HEK293 (cell line): ENCODE measurements at regions not wholly inside any gene's neighbourhood (a gene's known extent, or its start where the extent isn't known, plus 50 kb on each side); places are given as distances from the start of the nearest gene placed in this dataset.

Source experiments
- CTCF ChIA-PET: fragments of 350-600 bp; formaldehyde crosslinking; extraction: SDS; loops from one replicate; lab custom pipeline; 2021; ENCODE audit warnings: antibody characterized with exemption; lab: Yijun Ruan, JAX
- POLR2A ChIA-PET: fragments of 300-600 bp; formaldehyde crosslinking; extraction: SDS; loops from one replicate; lab custom pipeline; 2020; ENCODE audit warnings: antibody characterized with exemption, inconsistent platforms; lab: Yijun Ruan, JAX
- H3K27ac ChIP-seq: fragments of 200-500 bp; sonication (Bioruptor generic); 2 replicates; pipeline ENCODE4 v1.5.1; 2014; ENCODE audit warnings: low read depth, low read length, control low read depth, inconsistent platforms; ENCODE audit errors: extremely low read depth
- H3K36me3 ChIP-seq, 2 experiments: fragments of 200-500 bp in 1 of 2; sonication (Bioruptor generic) in 1 of 2; 1 replicate in 1 of 2; 2 replicates in 1 of 2; pipeline ENCODE4 v1.5.1; 2014 to 2017; ENCODE audit warnings: inconsistent platforms in 2 of 2, low read length in 2 of 2; ENCODE audit not compliant: control insufficient read depth in 2 of 2, insufficient read depth in 1 of 2
- H3K4me1 ChIP-seq: fragments of 200-500 bp; sonication (Bioruptor generic); 2 replicates; pipeline ENCODE4 v1.5.1; 2014; ENCODE audit warnings: mild to moderate bottlenecking, low read length, inconsistent platforms; ENCODE audit not compliant: control insufficient read depth, insufficient read depth
- H3K4me3 ChIP-seq: 2 replicates; pipeline ENCODE4 v1.5.1; 2011; ENCODE audit warnings: low read depth, mild to moderate bottlenecking, control low read depth, low read length, moderate library complexity
- H3K9me3 ChIP-seq: fragments of 200-500 bp; sonication (Bioruptor generic); 2 replicates; pipeline ENCODE4 v1.5.1; 2014; ENCODE audit warnings: low read depth, low read length, inconsistent platforms; ENCODE audit not compliant: control insufficient read depth, insufficient read depth
- EGR2 ChIP-seq: fragments of 450-650 bp; formaldehyde crosslinking; IDR thresholded peaks from 2 replicates; pipeline ENCODE4 v1.5.1; 2016; ENCODE audit warnings: low read depth, missing biosample characterization, missing genetic modification characterization
- GLI4 ChIP-seq: fragments of 450-650 bp; formaldehyde crosslinking; IDR thresholded peaks from 2 replicates; pipeline ENCODE4 v1.5.1; 2016; ENCODE audit warnings: missing biosample characterization, missing genetic modification characterization
- HOXA7 ChIP-seq: sonication (generic); formaldehyde crosslinking; IDR thresholded peaks from 2 replicates; pipeline ENCODE4 v1.8.1; 2022; ENCODE audit warnings: missing genetic modification reagents, borderline replicate concordance
- HOXC10 ChIP-seq: sonication (generic); formaldehyde crosslinking; IDR thresholded peaks from 2 replicates; pipeline ENCODE4 v1.8.1; 2023; ENCODE audit warnings: mild to moderate bottlenecking, missing genetic modification reagents
- IKZF3 ChIP-seq: fragments of 450-650 bp; IDR thresholded peaks from 2 replicates; pipeline ENCODE4 v1.5.0; 2018; ENCODE audit warnings: missing biosample characterization, mild to moderate bottlenecking, missing genetic modification characterization, moderate library complexity
- MZF1 ChIP-seq: fragments of 450-650 bp; formaldehyde crosslinking; IDR thresholded peaks from 2 replicates; pipeline ENCODE4 v1.5.1; 2017; ENCODE audit warnings: missing biosample characterization, missing genetic modification characterization, borderline replicate concordance
- PRDM1 ChIP-seq: fragments of 450-650 bp; formaldehyde crosslinking; IDR thresholded peaks from 2 replicates; pipeline ENCODE4; 2016; ENCODE audit warnings: missing biosample characterization, missing genetic modification characterization
- SP3 ChIP-seq: fragments of 450-650 bp; formaldehyde crosslinking; IDR thresholded peaks from 2 replicates; pipeline ENCODE4 v1.5.1; 2016; ENCODE audit warnings: missing biosample characterization, missing genetic modification characterization
- WT1 ChIP-seq: fragments of 450-650 bp; formaldehyde crosslinking; IDR thresholded peaks from 2 replicates; pipeline ENCODE4 v1.5.1; 2016; ENCODE audit warnings: missing biosample characterization, missing genetic modification characterization
- ZBTB7A ChIP-seq: fragments of 450-650 bp; formaldehyde crosslinking; IDR thresholded peaks from 2 replicates; pipeline ENCODE4 v1.5.1; 2016; ENCODE audit warnings: low read depth, missing biosample characterization, missing genetic modification characterization
- ZFP3 ChIP-seq: fragments of 450-650 bp; formaldehyde crosslinking; IDR thresholded peaks from 2 replicates; pipeline ENCODE4 v1.5.1; 2016; ENCODE audit warnings: low read depth, missing biosample characterization, missing genetic modification characterization
- ZIC2 ChIP-seq: fragments of 450-650 bp; formaldehyde crosslinking; IDR thresholded peaks from 2 replicates; pipeline ENCODE4 v1.5.1; 2016; ENCODE audit warnings: missing biosample characterization, missing genetic modification characterization
- ZNF16 ChIP-seq: fragments of 450-650 bp; formaldehyde crosslinking; IDR thresholded peaks from 2 replicates; pipeline ENCODE4 v1.5.1; 2016; ENCODE audit warnings: low read depth, missing biosample characterization, missing genetic modification characterization
- ZNF202 ChIP-seq: fragments of 450-650 bp; formaldehyde crosslinking; IDR thresholded peaks from 2 replicates; pipeline ENCODE4 v1.5.1; 2016; ENCODE audit warnings: missing biosample characterization, missing genetic modification characterization, borderline replicate concordance
- ZNF521 ChIP-seq: fragments of 450-650 bp; formaldehyde crosslinking; IDR thresholded peaks from 2 replicates; pipeline ENCODE4 v1.5.1; 2017; ENCODE audit warnings: missing biosample characterization, mild to moderate bottlenecking, missing genetic modification characterization
- ZNF555 ChIP-seq: fragments of 450-650 bp; formaldehyde crosslinking; conservative IDR thresholded peaks from 2 replicates; pipeline ENCODE4 v1.5.1; 2017; ENCODE audit warnings: missing biosample characterization, mild to moderate bottlenecking, missing genetic modification characterization, inconsistent platforms
- ZNF596 ChIP-seq: fragments of 450-650 bp; IDR thresholded peaks from 2 replicates; pipeline ENCODE4 v1.5.0; 2018; ENCODE audit warnings: missing biosample characterization, mild to moderate bottlenecking, missing genetic modification characterization, moderate library complexity
- ZNF623 ChIP-seq: fragments of 450-650 bp; formaldehyde crosslinking; IDR thresholded peaks from 2 replicates; pipeline ENCODE4 v1.5.1; 2016; ENCODE audit warnings: missing biosample characterization, missing genetic modification characterization
- ZNF654 ChIP-seq: fragments of 450-650 bp; formaldehyde crosslinking; IDR thresholded peaks from 2 replicates; pipeline ENCODE4 v1.5.1; 2016; ENCODE audit warnings: low read depth, missing biosample characterization, missing genetic modification characterization
- ZNF658 ChIP-seq: fragments of 450-650 bp; formaldehyde crosslinking; IDR thresholded peaks from 2 replicates; pipeline ENCODE4; 2016; ENCODE audit warnings: missing biosample characterization, missing genetic modification characterization
- ZNF664 ChIP-seq: fragments of 450-650 bp; formaldehyde crosslinking; IDR thresholded peaks from 2 replicates; pipeline ENCODE4 v1.5.1; 2016; ENCODE audit warnings: missing biosample characterization, missing genetic modification characterization
- ZNF76 ChIP-seq: fragments of 450-650 bp; formaldehyde crosslinking; IDR thresholded peaks from 2 replicates; pipeline ENCODE4; 2016; ENCODE audit warnings: low read depth, missing biosample characterization, missing genetic modification characterization, borderline replicate concordance
- ZNF768 ChIP-seq: fragments of 450-650 bp; formaldehyde crosslinking; IDR thresholded peaks from 2 replicates; pipeline ENCODE4 v1.5.1; 2018; ENCODE audit warnings: missing biosample characterization, mild to moderate bottlenecking, missing genetic modification characterization
- ZNF785 ChIP-seq: fragments of 450-650 bp; formaldehyde crosslinking; IDR thresholded peaks from 2 replicates; pipeline ENCODE4 v1.5.1; 2016; ENCODE audit warnings: missing biosample characterization, missing genetic modification characterization
- ZNF837 ChIP-seq: fragments of 450-650 bp; formaldehyde crosslinking; IDR thresholded peaks from 2 replicates; pipeline ENCODE4 v1.5.1; 2016; ENCODE audit warnings: missing biosample characterization, missing genetic modification characterization
- TF ChIP-seq, protein P1 (sequence below): IDR thresholded peaks from 2 replicates; pipeline ENCODE4 v1.6.1; 2011; ENCODE audit warnings: mild to moderate bottlenecking, low read depth, low read length, borderline replicate concordance
- TF ChIP-seq, protein P2 (sequence below): fragments of 450-650 bp; formaldehyde crosslinking; IDR thresholded peaks from 2 replicates; pipeline ENCODE4 v1.5.1; 2016; ENCODE audit warnings: missing biosample characterization, missing genetic modification characterization
- TF ChIP-seq, protein P3 (sequence below): fragments of 450-650 bp; formaldehyde crosslinking; IDR thresholded peaks from 2 replicates; pipeline ENCODE4 v1.5.1; 2016; ENCODE audit warnings: missing biosample characterization, missing genetic modification characterization, low read depth

DNA sequence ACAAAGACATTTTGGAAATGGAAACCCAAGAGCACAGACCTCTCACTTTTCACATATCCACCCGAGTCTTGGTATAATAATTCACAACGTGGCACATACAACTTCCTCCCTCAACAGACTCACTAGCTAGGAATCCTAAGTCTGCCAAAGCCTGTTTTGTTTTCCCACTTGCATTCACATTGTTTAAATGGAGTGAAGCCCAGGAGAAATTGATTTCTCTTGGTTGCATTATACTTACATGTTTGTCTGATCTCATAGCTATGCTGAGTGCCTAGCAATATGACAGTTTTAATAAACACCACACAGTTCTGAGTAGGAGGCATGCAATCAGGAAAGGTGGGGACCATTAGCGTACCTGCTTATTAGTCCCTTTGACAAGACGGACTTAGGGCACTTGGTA, 348.6 kb upstream of the ADGRL4 start:
- no peak for TF ChIP-seq ZNF202
- TF ChIP-seq ZNF664 = no peak
- no peak for TF ChIP-seq ZNF596 (tag by site-specific recombination)
- no peak for TF ChIP-seq ZNF623 (tag by site-specific recombination)
- no peak for TF ChIP-seq IKZF3 (tag by site-specific recombination)
- TF ChIP-seq, protein P1, sequence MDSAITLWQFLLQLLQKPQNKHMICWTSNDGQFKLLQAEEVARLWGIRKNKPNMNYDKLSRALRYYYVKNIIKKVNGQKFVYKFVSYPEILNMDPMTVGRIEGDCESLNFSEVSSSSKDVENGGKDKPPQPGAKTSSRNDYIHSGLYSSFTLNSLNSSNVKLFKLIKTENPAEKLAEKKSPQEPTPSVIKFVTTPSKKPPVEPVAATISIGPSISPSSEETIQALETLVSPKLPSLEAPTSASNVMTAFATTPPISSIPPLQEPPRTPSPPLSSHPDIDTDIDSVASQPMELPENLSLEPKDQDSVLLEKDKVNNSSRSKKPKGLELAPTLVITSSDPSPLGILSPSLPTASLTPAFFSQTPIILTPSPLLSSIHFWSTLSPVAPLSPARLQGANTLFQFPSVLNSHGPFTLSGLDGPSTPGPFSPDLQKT = no peak
- no peak for TF ChIP-seq SP3
- no peak for TF ChIP-seq ZNF521
- no peak for TF ChIP-seq PRDM1 (tag by site-specific recombination)
- no peak for TF ChIP-seq GLI4
- TF ChIP-seq ZFP3 = no peak
- TF ChIP-seq ZNF76 (tag by site-specific recombination) = no peak
- no peak for TF ChIP-seq ZNF658 (tag by site-specific recombination)
- no peak for TF ChIP-seq ZNF555 (tag by site-specific recombination)
- TF ChIP-seq ZNF837 (tag by site-specific recombination) = no peak
- TF ChIP-seq, protein P2, sequence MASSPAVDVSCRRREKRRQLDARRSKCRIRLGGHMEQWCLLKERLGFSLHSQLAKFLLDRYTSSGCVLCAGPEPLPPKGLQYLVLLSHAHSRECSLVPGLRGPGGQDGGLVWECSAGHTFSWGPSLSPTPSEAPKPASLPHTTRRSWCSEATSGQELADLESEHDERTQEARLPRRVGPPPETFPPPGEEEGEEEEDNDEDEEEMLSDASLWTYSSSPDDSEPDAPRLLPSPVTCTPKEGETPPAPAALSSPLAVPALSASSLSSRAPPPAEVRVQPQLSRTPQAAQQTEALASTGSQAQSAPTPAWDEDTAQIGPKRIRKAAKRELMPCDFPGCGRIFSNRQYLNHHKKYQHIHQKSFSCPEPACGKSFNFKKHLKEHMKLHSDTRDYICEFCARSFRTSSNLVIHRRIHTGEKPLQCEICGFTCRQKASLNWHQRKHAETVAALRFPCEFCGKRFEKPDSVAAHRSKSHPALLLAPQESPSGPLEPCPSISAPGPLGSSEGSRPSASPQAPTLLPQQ (tag by site-specific recombination) = no peak
- TF ChIP-seq ZNF785 (tag by site-specific recombination) = no peak
- no peak for TF ChIP-seq HOXA7 (CRISPR knock-in tag)
- TF ChIP-seq, protein P3, sequence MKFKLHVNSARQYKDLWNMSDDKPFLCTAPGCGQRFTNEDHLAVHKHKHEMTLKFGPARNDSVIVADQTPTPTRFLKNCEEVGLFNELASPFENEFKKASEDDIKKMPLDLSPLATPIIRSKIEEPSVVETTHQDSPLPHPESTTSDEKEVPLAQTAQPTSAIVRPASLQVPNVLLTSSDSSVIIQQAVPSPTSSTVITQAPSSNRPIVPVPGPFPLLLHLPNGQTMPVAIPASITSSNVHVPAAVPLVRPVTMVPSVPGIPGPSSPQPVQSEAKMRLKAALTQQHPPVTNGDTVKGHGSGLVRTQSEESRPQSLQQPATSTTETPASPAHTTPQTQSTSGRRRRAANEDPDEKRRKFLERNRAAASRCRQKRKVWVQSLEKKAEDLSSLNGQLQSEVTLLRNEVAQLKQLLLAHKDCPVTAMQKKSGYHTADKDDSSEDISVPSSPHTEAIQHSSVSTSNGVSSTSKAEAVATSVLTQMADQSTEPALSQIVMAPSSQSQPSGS = no peak
- TF ChIP-seq HOXC10 (CRISPR knock-in tag) = no peak
- H3K36me3 ChIP-seq = no peaks in the 10 kb centered on the region
- no peak overlapping the region for H3K4me3 ChIP-seq
- no peaks in the 10 kb centered on the region for H3K4me1 ChIP-seq
- CTCF ChIA-PET = interaction anchor here (0.6 to 2.9 kb wide), 3 partner anchors 9 to 513 kb away, joined by 3 to 18 read pairs (median 5); no protein-coding TSS in a partner anchor
- POLR2A ChIA-PET = no interaction called here
- no peaks in the 10 kb centered on the region for H3K9me3 ChIP-seq
- H3K27ac ChIP-seq = no peak overlapping the region

DNA sequence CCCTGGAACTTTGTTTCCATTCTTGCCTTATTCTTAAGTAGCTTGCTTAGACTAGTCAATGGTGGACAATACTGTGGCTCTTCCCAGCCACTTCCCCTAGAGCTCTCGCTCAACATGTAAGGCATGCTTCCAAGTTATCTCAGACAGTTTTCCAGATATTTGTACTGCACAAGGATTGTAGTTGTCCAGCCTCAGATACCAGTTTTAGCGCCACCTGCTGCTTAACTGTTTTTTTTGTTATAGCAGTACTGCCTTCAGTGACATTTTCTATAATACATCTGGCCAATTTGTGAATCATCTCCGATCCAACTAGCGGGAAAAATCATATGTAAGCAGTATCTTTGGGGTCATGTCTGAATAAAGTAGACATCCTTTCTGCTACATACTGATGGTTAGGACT, 346.7 kb upstream of the ADGRL4 start:
- H3K36me3 ChIP-seq = no peaks in the 10 kb centered on the region
- no peak for TF ChIP-seq ZIC2
- TF ChIP-seq ZBTB7A = no peak
- peak; percentile 50 for TF ChIP-seq ZNF654 (tag by site-specific recombination)
- TF ChIP-seq WT1 (tag by site-specific recombination) = no peak
- TF ChIP-seq MZF1 = no peak
- TF ChIP-seq ZNF768 = no peak
- no peak for TF ChIP-seq ZNF16 (tag by site-specific recombination)
- TF ChIP-seq EGR2 (tag by site-specific recombination) = no peak
- H3K9me3 ChIP-seq = no peaks in the 10 kb centered on the region
- H3K4me3 ChIP-seq = no peak overlapping the region
- ChIA-PET POLR2A (no interaction called here), CTCF (interaction anchor here (0.6 to 3.7 kb wide), 17 partner anchors 8 to 520 kb away, joined by 3 to 18 read pairs (median 4); no protein-coding TSS in a partner anchor)
- H3K27ac ChIP-seq = no peak overlapping the region
- no peaks in the 10 kb centered on the region for H3K4me1 ChIP-seq
